Fibroblast of mammary gland (primary cell): ENCODE measurements at regions not wholly inside any gene's neighbourhood (a gene's known extent, or its start where the extent isn't known, plus 50 kb on each side); places are given as distances from the start of the nearest gene placed in this dataset.

Experiments used
- DNase-seq: peaks from one replicate; pipeline ENCODE4 v3.0.0-alpha.2; 2010; ENCODE audit warnings: low read depth
- H3K4me3 ChIP-seq: 2 replicates; pipeline ENCODE4 v1.5.1; 2011; ENCODE audit warnings: low read depth, mild to moderate bottlenecking, low read length, moderate library complexity; ENCODE audit not compliant: control insufficient read depth
- TF ChIP-seq, protein P1 (sequence below): conservative IDR thresholded peaks from 2 replicates; pipeline ENCODE4 v1.5.1; 2011; ENCODE audit warnings: low read depth, low read length, inconsistent platforms; ENCODE audit not compliant: control insufficient read depth, insufficient read depth

DNA sequence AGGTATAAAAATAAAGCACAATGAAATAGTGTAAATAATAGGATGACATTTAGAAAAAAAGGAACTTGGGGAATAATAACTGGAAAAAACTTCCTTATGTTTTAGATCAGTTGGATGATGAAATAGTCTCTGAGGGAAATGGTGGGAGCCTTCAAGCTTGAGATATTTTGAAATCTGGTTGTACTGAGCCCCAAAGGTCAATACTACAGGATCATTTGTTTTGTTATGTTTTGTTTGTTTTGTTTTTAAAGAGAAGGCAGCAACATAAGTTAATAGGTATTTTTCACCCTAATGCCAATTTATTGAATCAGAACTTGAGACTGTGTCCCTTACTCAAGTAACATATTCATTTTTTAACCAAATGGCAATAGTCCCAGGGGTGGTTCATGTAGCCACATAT is 393.1 kb downstream of the ETS1 start:
- TF ChIP-seq, protein P1, sequence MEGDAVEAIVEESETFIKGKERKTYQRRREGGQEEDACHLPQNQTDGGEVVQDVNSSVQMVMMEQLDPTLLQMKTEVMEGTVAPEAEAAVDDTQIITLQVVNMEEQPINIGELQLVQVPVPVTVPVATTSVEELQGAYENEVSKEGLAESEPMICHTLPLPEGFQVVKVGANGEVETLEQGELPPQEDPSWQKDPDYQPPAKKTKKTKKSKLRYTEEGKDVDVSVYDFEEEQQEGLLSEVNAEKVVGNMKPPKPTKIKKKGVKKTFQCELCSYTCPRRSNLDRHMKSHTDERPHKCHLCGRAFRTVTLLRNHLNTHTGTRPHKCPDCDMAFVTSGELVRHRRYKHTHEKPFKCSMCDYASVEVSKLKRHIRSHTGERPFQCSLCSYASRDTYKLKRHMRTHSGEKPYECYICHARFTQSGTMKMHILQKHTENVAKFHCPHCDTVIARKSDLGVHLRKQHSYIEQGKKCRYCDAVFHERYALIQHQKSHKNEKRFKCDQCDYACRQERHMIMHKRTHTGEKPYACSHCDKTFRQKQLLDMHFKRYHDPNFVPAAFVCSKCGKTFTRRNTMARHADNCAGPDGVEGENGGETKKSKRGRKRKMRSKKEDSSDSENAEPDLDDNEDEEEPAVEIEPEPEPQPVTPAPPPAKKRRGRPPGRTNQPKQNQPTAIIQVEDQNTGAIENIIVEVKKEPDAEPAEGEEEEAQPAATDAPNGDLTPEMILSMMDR, result no peak
- H3K4me3 ChIP-seq, result no peak overlapping the region
- peak; percentile 84 for DNase-seq

DNA sequence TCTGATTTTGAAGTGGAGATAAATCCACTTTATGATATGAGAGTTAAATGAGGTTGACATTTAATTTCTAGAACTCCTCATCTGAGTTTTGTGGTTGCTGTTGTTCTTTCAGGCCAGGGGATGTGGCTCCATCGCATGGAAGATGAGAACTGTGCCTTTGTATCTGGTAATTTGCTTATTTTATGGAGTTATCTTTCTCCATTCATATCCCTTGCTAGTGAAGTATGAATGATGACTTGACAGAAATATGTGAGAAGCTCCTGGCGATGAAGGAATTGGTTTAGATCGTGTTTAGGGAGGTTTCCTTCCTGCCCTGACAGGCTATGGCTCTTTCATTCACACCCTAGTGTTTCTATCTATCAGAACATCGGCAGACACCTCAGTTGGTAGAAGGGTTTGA is 393.7 kb downstream of the ETS1 start:
- no peak for DNase-seq
- TF ChIP-seq, protein P1, result no peak
- H3K4me3 ChIP-seq, result no peak overlapping the region

DNA sequence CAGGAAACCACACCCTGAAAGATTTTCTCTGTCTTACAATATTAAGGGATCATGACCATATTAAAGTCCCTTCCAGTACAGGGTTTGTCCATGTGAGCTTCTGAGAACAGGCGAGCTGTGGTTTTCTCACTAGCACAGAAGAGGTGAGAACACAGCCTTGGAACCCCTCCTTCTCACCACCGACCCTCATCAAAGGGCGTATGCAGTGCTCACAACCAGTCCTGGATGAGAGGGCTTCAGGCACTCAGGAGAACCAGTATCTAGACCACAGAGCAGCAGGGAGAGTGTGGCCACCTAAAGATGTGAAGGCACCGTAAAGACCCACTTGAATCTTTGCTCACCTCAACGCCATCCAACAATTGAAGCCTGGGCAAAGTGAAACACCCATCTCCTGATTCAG is 397.0 kb downstream of the ETS1 start:
- H3K4me3 ChIP-seq, result no peak overlapping the region
- no peak for DNase-seq

DNA sequence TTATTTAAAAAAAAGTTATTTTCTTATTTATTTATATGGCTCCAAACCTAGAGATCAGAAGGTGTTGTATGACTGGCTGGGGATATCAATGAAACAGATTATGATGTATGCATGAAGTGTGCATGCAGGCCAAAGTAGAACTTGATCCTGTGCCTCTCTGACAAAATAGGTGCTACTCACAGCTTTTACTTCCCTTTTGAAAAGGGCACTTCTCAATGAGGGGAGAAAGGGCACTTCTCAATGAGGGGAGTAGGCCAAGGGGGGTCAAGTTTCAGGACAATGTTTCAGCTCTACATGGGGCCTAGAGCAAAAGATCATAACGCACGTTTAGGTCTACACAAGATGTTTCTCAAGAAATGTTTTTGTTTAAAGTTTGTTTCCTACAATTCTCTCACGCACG is 397.5 kb downstream of the ETS1 start:
- TF ChIP-seq, protein P1, result no peak
- H3K4me3 ChIP-seq, result no peak overlapping the region
- DNase-seq, result no peak

More for the DNA sequence above, 397.0 kb downstream of the ETS1 start:
- TF ChIP-seq, protein P1, result no peak

DNA sequence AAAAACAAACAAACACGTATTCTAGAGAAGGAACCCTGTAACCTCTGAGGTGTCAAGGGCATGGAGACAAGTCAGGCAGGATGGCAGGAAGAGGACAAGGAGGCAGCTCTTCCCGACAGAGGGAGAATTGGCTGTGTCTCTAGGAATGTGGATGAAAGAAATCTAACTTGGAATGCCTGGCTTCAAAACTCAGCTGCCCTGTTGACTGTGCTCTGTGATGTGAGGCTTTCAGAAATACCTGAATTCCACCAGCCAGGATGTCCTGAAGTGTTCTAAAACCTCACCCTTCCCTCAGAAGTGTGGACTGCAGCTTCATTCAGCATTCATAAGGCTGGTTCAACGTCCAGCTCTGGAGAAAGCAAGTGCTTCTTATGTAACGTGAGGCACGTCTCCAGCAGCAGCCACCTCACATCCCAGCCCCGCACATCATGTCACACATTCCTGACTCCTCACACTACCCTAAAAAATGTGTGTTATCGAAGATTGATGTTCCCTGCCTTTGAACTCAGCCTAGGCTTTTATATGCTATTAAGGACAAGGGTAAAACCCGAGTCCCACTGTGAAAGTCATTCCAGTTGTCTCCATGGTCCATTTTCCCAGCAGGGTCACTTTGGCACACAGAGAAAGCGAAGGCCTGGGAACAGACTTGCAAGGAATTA is 398.9 kb downstream of the ETS1 start:
- TF ChIP-seq, protein P1, result no peak
- DNase-seq, result no peak
- no peak overlapping the region for H3K4me3 ChIP-seq

DNA sequence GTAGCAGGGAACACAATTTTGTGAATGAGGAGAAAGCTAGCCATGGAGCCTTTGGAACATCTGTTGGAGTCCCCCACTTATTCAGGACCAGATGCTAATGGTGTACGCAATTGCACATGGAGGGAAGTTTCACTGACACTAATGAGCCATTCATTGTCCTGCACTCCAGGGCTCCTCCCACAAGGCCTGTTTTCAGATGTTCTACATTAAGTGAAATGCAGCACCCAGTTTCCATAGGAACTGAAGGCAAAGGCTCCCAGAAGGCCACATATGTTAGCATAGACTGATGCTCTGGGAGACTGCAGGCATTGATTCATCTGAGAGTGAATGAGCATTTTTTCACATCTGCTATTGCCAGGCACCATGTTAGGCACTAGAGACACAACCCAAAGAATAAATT is 399.5 kb downstream of the ETS1 start:
- no peak overlapping the region for H3K4me3 ChIP-seq
- peak; percentile 72 for DNase-seq
- TF ChIP-seq, protein P1, result no peak

DNA sequence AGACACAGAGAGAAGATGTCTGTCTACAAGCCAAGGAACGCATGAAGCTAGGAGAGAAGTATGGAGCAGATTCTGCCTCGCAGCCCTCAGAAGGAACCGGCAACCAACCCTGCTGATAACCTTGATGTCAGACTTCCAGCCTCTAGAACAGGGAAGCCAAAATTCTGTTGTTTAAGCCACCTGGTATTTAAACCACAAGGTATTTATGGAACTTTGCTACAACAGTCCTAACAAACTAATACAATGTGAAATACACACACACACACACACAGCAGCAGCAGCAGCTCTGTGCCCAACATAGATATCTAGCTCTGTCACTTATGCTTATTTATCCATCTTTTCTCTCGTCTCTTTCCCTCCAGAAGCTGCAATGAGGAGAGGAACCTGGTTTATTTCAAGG is 400.0 kb downstream of the ETS1 start:
- TF ChIP-seq, protein P1, result no peak
- no peak for DNase-seq
- H3K4me3 ChIP-seq, result no peak overlapping the region
